Aorta (tissue), 5 donors: ENCODE measurements at regions not wholly inside any gene's neighbourhood (a gene's known extent, or its start where the extent isn't known, plus 50 kb on each side); places are given as distances from the start of the nearest gene placed in this dataset.
"Not testable (repeated sequence)": the region's sequence is repeated elsewhere in the genome, so short reads cannot be mapped to it uniquely, and the experiment has no call there.

Source experiments
- ATAC-seq: fragments of 200-7000 bp; cut with Tn5 transposase; one replicate; pipeline ENCODE4 v1.9.1; 2022; ENCODE audit warnings: moderate library complexity; ENCODE audit not compliant: low FRiP score
- DNase-seq, 2 donors: peaks; one replicate each; pipeline ENCODE4 v3.0.0-alpha.2; 2020
- H3K27ac ChIP-seq, 2 donors: one replicate each; pipeline ENCODE4 v1.5.1; 2013; ENCODE audit warnings: low read length in 2 of 2, mild to moderate bottlenecking in 2 of 2, moderate library complexity in 2 of 2, control low read depth in 1 of 2, inconsistent platforms in 1 of 2, low read depth in 1 of 2
- H3K27me3 ChIP-seq, 2 donors: one replicate each; pipeline ENCODE4 v1.6.1; 2013; ENCODE audit warnings: control low read depth in 1 of 2, low read length in 1 of 2, mild to moderate bottlenecking in 1 of 2, moderate library complexity in 1 of 2; ENCODE audit not compliant: insufficient read depth in 2 of 2, control insufficient read depth in 1 of 2
- H3K36me3 ChIP-seq, 2 donors: one replicate each; pipeline ENCODE4 v1.6.1; 2013; ENCODE audit warnings: control low read depth in 1 of 2, low read length in 1 of 2, mild to moderate bottlenecking in 1 of 2; ENCODE audit not compliant: insufficient read depth in 2 of 2, control insufficient read depth in 1 of 2
- H3K4me1 ChIP-seq, 2 donors: one replicate each; pipeline ENCODE4 v1.6.1; 2013; ENCODE audit warnings: low read length in 2 of 2, control low read depth in 1 of 2, mild to moderate bottlenecking in 1 of 2, moderate library complexity in 1 of 2; ENCODE audit not compliant: insufficient read depth in 2 of 2, control insufficient read depth in 1 of 2
- H3K4me3 ChIP-seq, 2 donors: one replicate each; pipeline ENCODE4 v1.5.1; 2013; ENCODE audit warnings: low read length in 2 of 2, control low read depth in 1 of 2, mild to moderate bottlenecking in 1 of 2
- H3K9me3 ChIP-seq: one replicate; pipeline ENCODE4 v1.6.1; 2013; ENCODE audit warnings: mild to moderate bottlenecking, low read length; ENCODE audit not compliant: control insufficient read depth
- WGBS, 2 donors: extraction: QIAGEN DNeasy Blood & Tissue Kit; methylation state at CpG; one replicate each; pipeline ENCODE4 v1.1.7; 2013; 5-methylcytosine and 5-hydroxymethylcytosine counted together
- intact Hi-C, 2 donors: fragments of 100-400 bp; cut with DNase I; formaldehyde crosslinking; loops; one replicate each; pipeline versions ENCODE4 v1.14.2 to v1.15.0; 2022
- donor health status: healthy with polysubstance abuse.
- donor health status: Bipolar disorder and iron deficiency.
- donor health status: DM: no; HTN: no; CAD: no.
- donor health status: DM: no; HTN: no; CAD: no.
- donor health status: DM: yes; HTN: yes; CAD: no.

DNA sequence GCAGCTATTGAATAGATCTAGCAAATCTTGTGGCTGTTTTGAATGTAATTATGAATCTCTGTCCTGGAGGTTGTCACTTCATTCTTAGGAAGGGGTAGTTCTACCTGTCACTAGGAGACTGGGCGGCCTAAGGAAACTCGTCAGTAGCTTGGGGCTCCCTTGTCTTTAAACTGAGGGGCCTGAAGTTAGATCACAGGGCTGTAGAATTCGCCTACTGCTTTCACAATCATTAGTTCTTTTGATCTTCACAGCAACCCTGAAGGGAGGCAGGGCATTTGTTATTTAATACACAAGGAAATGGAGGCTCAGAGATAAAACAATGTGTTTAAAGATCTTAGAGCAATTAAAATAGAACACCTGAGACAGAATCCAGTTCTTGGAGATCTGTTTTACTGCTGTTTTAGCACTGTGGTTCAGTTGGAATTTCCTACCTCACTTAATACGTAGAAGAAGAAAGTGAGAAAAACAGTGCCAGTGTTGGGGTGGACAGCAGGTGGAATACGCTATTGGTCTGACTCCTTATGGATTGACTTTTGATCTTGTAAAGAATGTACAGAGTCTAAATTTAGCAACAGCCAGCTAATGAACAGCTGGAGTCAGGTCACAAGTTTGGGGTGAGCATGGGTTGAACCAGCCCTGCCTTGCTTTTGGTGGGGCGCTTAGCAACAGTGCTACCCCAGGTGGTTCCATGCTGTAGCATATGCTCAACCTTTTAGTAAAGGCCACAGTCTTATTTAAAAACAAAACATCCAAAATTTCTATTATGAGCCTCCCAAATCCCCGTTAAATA, 71.4 kb upstream of the BHLHE40 start:
- 89 to 97% methylated on average over 7 of the region's 7 CpGs for WGBS, 2 donors
- DNase-seq: no peak
- intact Hi-C loops: no loop called here
- Histone ChIP-seq H3K27ac (no peak overlapping the region), H3K36me3 (no peaks in the 10 kb centered on the region), H3K4me3 (no peak overlapping the region), H3K4me1 (no peaks in the 10 kb centered on the region), H3K9me3 (no peaks in the 10 kb centered on the region), H3K27me3 (no peaks in the 10 kb centered on the region)
- ATAC-seq: no peak

DNA sequence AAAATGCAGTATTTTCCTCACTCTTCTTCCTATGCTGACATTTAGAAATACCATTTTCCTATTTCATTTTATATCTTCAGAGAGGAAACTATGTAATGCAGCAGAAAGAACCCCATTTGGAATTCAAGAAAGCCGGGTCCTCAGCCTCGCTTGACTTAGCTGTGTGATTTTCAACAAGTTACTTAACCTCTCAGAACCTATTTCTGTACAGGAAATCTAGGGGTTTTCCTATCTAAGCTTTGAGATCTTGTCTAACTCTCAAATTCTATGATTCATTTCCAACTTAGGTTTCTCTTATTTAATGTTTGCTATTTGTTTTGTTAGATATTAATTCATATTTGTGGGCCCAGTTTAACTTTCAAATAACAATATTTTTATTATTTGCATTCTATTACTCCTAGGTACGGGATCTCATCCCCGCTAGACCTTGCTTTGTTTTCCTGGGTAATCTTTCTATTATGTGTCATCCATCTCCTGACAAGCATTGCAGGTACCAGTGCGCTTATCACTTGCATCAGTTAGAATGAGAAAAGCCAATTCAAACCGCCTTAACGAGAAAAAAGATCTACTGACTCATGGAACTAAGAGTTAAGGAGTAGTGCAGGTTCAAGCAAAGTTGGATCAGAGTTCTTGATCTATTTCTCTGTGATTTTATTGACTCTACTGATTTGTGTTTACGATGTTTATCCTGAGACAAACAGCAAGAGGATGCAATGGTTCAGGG, 70.6 kb upstream of the BHLHE40 start:
- no peaks in the 10 kb centered on the region for H3K4me1 ChIP-seq
- intact Hi-C loops: no loop called here
- no peaks in the 10 kb centered on the region for H3K9me3 ChIP-seq
- no peaks in the 10 kb centered on the region for H3K36me3 ChIP-seq
- WGBS, 2 donors: 90 to 99% methylated on average over 8 of the region's 8 CpGs
- H3K27me3 ChIP-seq: no peaks in the 10 kb centered on the region
- no peak for DNase-seq
- H3K4me3 ChIP-seq: no peak overlapping the region
- no peak overlapping the region for H3K27ac ChIP-seq
- no peak for ATAC-seq

DNA sequence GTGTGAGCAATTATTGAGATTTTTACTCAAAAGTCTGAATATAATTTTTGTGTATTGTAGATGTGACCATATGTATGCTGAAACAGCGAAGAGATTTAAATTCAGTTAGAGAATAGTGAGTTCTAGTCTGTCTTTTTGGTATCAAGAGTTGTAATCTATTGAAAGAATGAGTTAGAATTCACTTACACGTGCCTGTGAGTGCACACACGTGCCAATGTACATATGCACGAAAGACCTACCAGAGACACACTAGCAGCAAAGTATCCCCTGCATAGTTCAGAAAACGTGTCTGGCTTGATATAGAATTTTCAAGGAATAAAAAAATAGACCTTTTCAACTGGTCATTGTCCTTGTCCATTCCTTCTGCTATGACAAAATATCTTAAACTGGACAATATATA, 64.8 kb upstream of the BHLHE40 start:
- Histone ChIP-seq H3K4me1 (no peaks in the 10 kb centered on the region), H3K27me3 (no peaks in the 10 kb centered on the region), H3K9me3 (no peaks in the 10 kb centered on the region), H3K36me3 (no peaks in the 10 kb centered on the region), H3K4me3 (no peak overlapping the region), H3K27ac (no peak overlapping the region)
- DNase-seq (no peak), ATAC-seq (no peak)
- WGBS, 2 donors: 87 to 89% methylated on average over 5 of the region's 5 CpGs
- intact Hi-C loops: no loop called here

DNA sequence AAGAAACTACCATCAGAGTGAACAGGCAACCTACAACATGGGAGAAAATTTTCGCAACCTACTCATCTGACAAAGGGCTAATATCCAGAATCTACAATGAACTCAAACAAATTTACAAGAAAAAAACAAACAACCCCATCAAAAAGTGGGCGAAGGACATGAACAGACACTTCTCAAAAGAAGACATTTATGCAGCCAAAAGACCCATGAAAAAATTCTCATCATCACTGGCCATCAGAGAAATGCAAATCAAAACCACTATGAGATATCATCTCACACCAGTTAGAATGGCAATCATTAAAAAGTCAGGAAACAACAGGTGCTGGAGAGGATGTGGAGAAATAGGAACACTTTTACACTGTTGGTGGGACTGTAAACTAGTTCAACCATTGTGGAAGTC, 57.6 kb upstream of the BHLHE40 start:
- H3K27ac ChIP-seq, ATAC-seq, H3K36me3 ChIP-seq, H3K9me3 ChIP-seq, H3K4me3 ChIP-seq, DNase-seq, intact Hi-C loops, H3K4me1 ChIP-seq, H3K27me3 ChIP-seq: not testable (repeated sequence)
- WGBS, 2 donors: 88 to 94% methylated on average over 1 of the region's 2 CpGs

DNA sequence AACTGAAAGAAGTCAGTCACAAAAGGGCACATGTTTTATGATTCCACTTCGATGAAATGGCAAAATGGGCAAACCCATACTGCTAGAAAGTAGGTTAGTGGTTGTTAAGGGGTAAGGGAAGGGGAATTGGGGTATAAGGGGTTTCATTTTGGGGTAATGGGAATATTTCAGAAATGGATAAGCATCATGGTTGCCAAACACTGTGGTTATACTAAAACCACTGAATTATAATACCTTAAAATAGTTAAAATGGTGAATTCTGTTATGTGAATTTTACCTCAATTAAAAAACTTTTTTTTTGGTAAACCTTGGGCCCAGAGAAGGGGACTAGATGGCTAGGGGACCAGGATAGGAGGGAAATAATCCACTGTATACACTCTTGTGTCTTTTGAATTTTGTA, 52.3 kb upstream of the BHLHE40 start:
- ATAC-seq (no peak), DNase-seq (no peak)
- intact Hi-C loops: no loop called here
- 93 to 98% methylated on average over 1 of the region's 1 CpG for WGBS, 2 donors
- H3K4me1 ChIP-seq: no peaks in the 10 kb centered on the region
- H3K36me3 ChIP-seq: no peaks in the 10 kb centered on the region
- no peak overlapping the region for H3K27ac ChIP-seq
- H3K4me3 ChIP-seq: no peak overlapping the region
- no peaks in the 10 kb centered on the region for H3K9me3 ChIP-seq
- H3K27me3 ChIP-seq: no peaks in the 10 kb centered on the region

DNA sequence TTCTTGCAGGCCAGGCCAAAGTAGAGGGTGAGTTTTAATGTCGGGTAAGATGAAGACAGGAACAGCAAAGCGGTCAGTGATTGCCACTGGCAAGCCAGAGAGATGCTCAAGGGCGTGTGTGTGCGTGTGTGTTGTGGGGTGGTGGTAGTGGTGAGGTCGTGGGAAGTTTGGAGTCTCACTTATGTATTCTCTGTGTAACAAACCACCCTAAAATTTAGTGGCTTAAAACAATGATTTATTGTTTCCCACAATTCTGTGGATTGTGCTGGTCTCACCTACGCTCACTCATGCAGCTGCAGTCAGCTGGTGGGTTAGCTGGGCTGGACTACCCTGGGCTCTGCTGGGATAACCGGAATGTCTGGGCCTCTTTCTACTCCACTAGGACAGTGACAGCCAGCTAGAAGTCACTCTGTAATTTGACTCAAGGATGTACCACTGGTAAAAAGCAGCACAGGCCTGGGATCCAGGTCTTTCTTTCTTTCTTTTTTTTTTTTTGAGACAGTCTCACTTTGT, 50.9 kb upstream of the BHLHE40 start:
- WGBS, 2 donors: 95 to 96% methylated on average over 7 of the region's 7 CpGs
- Histone ChIP-seq H3K4me1 (no peaks in the 10 kb centered on the region), H3K36me3 (no peaks in the 10 kb centered on the region), H3K27ac (no peak overlapping the region), H3K27me3 (no peaks in the 10 kb centered on the region), H3K9me3 (no peaks in the 10 kb centered on the region), H3K4me3 (no peak overlapping the region)
- ATAC-seq (no peak), DNase-seq (no peak)
- intact Hi-C loops: no loop called here
